ENCODE measurements at regions not wholly inside any gene's neighbourhood (a gene's known extent, or its start where the extent isn't known, plus 50 kb on each side); places are given as distances from the start of the nearest gene placed in this dataset.

- peaks cover 9% of the 10 kb centered on the region for H3K4me1 ChIP-seq (ENCODE audit: control insufficient read depth, insufficient read depth, low read length)
- no peak overlapping the region for H3K4me3 ChIP-seq (ENCODE audit: low read depth, low read length)
- no peak overlapping the region for H3K27ac ChIP-seq (ENCODE audit: low read depth, low read length)
- H3K9me3 ChIP-seq (ENCODE audit: control insufficient read depth, insufficient read depth, low read depth, low read length), result no peaks in the 10 kb centered on the region
- no peak overlapping the region for H3K9ac ChIP-seq (ENCODE audit: low read length)
- no peaks in the 10 kb centered on the region for H3K27me3 ChIP-seq (ENCODE audit: control insufficient read depth, insufficient read depth, low read length)
- H3K36me3 ChIP-seq (ENCODE audit: control insufficient read depth, insufficient read depth, low read length), result no peaks in the 10 kb centered on the region
Measured at GRCh38 chr6:154921482-154921881, 73.6 kb upstream of the TIAM2 start.

GRCh38 chr6:154923199-154923869 is 71.8 kb upstream of the TIAM2 start:
- H3K9me3 ChIP-seq (ENCODE audit: control insufficient read depth, insufficient read depth, low read depth, low read length), result no peaks in the 10 kb centered on the region
- H3K4me1 ChIP-seq (ENCODE audit: control insufficient read depth, insufficient read depth, low read length), result peaks cover 9% of the 10 kb centered on the region
- H3K27me3 ChIP-seq (ENCODE audit: control insufficient read depth, insufficient read depth, low read length), result no peaks in the 10 kb centered on the region
- no peak overlapping the region for H3K9ac ChIP-seq (ENCODE audit: low read length)
- no peak overlapping the region for H3K4me3 ChIP-seq (ENCODE audit: low read depth, low read length)
- H3K36me3 ChIP-seq (ENCODE audit: control insufficient read depth, insufficient read depth, low read length), result no peaks in the 10 kb centered on the region
- H3K27ac ChIP-seq (ENCODE audit: low read depth, low read length), result no peak overlapping the region

DNA sequence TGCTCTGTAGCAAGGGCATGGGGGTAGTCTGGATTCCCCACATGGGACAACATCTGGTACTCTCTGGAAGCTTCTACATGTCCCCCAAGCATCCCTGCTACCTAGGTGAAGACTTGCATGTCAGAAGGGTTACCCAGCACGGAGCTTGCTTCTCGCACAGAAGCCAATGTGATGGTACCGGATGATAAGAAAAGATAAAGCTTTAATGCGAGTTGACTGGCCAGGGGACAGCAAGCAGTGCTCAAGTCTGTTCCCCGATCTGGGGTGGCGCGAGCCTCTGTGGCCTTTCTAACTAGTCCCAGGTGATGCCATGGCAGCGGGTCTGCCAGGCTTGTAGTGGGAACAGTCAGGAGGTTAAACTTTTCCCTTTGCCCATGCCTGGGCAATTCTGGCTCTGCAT is 70.0 kb upstream of the TIAM2 start:
- H3K27ac ChIP-seq (ENCODE audit: low read depth, low read length), result no peak overlapping the region
- H3K4me3 ChIP-seq (ENCODE audit: low read depth, low read length), result no peak overlapping the region
- no peaks in the 10 kb centered on the region for H3K27me3 ChIP-seq (ENCODE audit: control insufficient read depth, insufficient read depth, low read length)
- no peak overlapping the region for H3K9ac ChIP-seq (ENCODE audit: low read length)
- peaks cover 9% of the 10 kb centered on the region for H3K4me1 ChIP-seq (ENCODE audit: control insufficient read depth, insufficient read depth, low read length)
- no peaks in the 10 kb centered on the region for H3K36me3 ChIP-seq (ENCODE audit: control insufficient read depth, insufficient read depth, low read length)
- no peaks in the 10 kb centered on the region for H3K9me3 ChIP-seq (ENCODE audit: control insufficient read depth, insufficient read depth, low read depth, low read length)

DNA sequence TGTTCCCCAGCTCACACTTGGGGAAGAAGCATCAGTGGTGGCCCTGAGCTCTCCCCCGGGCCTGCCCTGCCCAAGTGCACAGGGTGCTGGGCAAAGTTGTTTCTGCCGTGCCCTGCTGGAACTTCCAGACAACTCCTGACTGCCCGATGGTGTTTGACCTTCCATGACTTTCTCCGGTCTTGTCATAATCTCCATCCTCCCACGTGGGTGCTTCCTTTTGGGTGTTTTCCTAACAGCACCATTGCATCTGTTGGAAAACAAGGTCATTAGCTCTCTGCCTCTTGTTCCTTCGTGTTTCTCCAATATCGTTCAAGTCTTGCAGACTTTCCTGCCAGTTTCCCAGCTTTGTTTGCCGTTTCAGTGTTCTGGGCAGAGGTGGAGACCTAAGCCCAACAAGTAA is 68.7 kb upstream of the TIAM2 start:
- Histone ChIP-seq H3K9me3 (ENCODE audit: control insufficient read depth, insufficient read depth, low read depth, low read length) (no peaks in the 10 kb centered on the region), H3K4me3 (ENCODE audit: low read depth, low read length) (no peak overlapping the region), H3K27ac (ENCODE audit: low read depth, low read length) (no peak overlapping the region), H3K36me3 (ENCODE audit: control insufficient read depth, insufficient read depth, low read length) (no peaks in the 10 kb centered on the region), H3K27me3 (ENCODE audit: control insufficient read depth, insufficient read depth, low read length) (no peaks in the 10 kb centered on the region), H3K4me1 (ENCODE audit: control insufficient read depth, insufficient read depth, low read length) (peaks cover 20% of the 10 kb centered on the region), H3K9ac (ENCODE audit: low read length) (no peak overlapping the region)

GRCh38 chr6:154928325-154928922 is 66.7 kb upstream of the TIAM2 start:
- no peak overlapping the region for H3K9ac ChIP-seq (ENCODE audit: low read length)
- no peak overlapping the region for H3K4me3 ChIP-seq (ENCODE audit: low read depth, low read length)
- H3K27me3 ChIP-seq (ENCODE audit: control insufficient read depth, insufficient read depth, low read length), result no peaks in the 10 kb centered on the region
- H3K36me3 ChIP-seq (ENCODE audit: control insufficient read depth, insufficient read depth, low read length), result no peaks in the 10 kb centered on the region
- H3K9me3 ChIP-seq (ENCODE audit: control insufficient read depth, insufficient read depth, low read depth, low read length), result no peaks in the 10 kb centered on the region
- peaks cover 37% of the 10 kb centered on the region for H3K4me1 ChIP-seq (ENCODE audit: control insufficient read depth, insufficient read depth, low read length)
- no peak overlapping the region for H3K27ac ChIP-seq (ENCODE audit: low read depth, low read length)

GRCh38 chr6:154930451-154930851 is 64.7 kb upstream of the TIAM2 start:
- no peaks in the 10 kb centered on the region for H3K36me3 ChIP-seq (ENCODE audit: control insufficient read depth, insufficient read depth, low read length)
- H3K9me3 ChIP-seq (ENCODE audit: control insufficient read depth, insufficient read depth, low read depth, low read length), result no peaks in the 10 kb centered on the region
- peaks cover 36% of the 10 kb centered on the region for H3K4me1 ChIP-seq (ENCODE audit: control insufficient read depth, insufficient read depth, low read length)
- no peak overlapping the region for H3K27ac ChIP-seq (ENCODE audit: low read depth, low read length)
- H3K9ac ChIP-seq (ENCODE audit: low read length), result no peak overlapping the region
- no peaks in the 10 kb centered on the region for H3K27me3 ChIP-seq (ENCODE audit: control insufficient read depth, insufficient read depth, low read length)
- H3K4me3 ChIP-seq (ENCODE audit: low read depth, low read length), result no peak overlapping the region

DNA sequence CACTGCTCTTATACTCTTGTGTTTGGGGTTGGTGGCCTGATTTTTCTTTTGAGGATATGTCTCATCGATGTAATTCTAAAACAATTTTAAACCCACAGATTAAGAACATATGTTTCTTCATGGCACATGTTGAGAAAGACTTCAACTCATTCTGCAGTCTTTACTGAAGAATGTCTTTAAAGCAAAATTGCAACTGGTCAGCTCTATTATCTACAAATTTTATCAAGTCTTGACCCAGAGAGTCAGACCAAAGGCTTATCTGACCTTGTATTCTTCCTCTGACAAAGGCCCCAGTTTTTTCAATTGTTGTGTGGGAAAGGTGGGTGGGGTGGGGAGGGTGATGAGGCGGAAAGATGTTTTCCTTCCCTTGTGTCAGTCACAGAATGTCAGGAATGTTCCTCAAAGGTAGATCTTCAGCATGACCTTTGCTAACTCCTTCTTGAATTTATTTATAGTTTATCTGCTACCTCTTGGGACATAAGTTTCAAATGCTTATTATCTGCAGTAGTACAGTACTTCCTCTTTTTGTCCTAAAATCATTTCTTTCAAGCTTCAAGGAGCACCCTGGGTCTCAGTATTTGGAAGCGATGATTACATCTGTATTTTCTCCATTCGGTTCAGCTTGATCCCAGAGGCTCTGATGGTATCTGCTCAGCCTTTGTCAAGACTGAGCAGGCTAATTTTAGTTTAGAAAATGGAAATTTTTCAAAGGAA is 63.2 kb upstream of the TIAM2 start:
- no peaks in the 10 kb centered on the region for H3K27me3 ChIP-seq (ENCODE audit: control insufficient read depth, insufficient read depth, low read length)
- peak overlapping the region; percentile 52 for H3K9ac ChIP-seq (ENCODE audit: low read length)
- H3K36me3 ChIP-seq (ENCODE audit: control insufficient read depth, insufficient read depth, low read length), result no peaks in the 10 kb centered on the region
- H3K9me3 ChIP-seq (ENCODE audit: control insufficient read depth, insufficient read depth, low read depth, low read length), result no peaks in the 10 kb centered on the region
- peak overlapping the region; percentile 80; the same call in 1 of the 2 replicates for H3K27ac ChIP-seq (ENCODE audit: low read depth, low read length)
- peak overlapping the region; percentile 2; the same call in 1 of the 2 replicates for H3K4me3 ChIP-seq (ENCODE audit: low read depth, low read length)
- H3K4me1 ChIP-seq (ENCODE audit: control insufficient read depth, insufficient read depth, low read length), result peaks cover 36% of the 10 kb centered on the region

DNA sequence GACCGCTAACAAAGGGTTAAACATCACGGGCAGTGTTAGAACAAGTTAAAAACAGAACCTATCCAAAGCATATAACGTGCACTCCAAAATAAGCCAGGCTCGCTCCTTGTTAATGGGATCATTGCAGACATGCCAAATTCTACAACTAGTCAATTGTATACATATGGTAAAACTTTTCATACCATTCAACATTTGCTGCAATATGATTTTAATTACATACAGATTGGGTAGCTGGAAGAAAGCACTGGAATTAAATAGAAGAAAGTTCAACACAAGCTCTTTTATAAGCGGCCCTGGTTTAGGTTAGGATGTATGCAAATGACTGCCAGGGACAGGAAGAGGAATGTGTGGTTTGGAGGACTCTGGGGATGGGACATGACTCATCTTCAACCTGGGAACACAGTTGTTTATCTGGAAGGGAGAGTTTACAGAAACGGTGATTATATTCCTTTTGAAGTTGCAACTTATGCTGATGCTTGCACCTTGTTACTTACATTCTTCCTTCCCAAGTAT is 62.5 kb upstream of the TIAM2 start:
- H3K9ac ChIP-seq (ENCODE audit: low read length), result peak overlapping the region; percentile 52

DNA sequence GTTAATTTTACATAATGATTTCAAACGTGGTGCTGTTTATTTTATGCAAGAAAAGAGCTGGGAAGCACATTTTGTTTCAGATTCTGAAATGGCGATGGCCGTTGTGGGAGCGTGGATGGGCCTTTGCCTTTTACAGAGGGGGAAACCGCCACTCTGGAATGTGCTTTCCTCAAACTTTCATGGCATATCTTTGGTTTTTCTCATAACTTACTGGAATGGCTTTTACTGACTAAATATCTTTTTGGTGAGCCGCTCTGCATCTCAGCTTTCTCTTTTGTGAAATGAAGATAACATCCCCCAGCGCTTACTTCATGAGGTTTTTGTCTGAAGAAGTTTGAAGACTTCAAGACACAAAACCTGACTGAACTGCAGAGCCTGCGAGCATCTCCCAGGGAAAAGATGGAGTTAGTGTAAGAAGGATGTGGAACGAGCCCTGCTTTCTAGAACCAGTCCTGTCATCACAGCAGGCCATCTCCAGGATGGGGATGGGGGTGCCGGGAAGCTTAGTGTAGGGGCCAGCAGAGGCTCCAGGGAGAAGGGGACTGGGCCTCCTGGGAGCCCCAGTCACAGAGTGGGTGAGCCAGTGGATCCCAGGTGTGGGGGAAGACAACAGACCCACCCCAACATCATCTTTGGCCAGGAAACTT is 61.8 kb upstream of the TIAM2 start:
- H3K4me3 ChIP-seq (ENCODE audit: low read depth, low read length), result peak overlapping the region; percentile 6; the same call in 1 of the 2 replicates
- no peaks in the 10 kb centered on the region for H3K36me3 ChIP-seq (ENCODE audit: control insufficient read depth, insufficient read depth, low read length)
- H3K9me3 ChIP-seq (ENCODE audit: control insufficient read depth, insufficient read depth, low read depth, low read length), result no peaks in the 10 kb centered on the region
- no peaks in the 10 kb centered on the region for H3K27me3 ChIP-seq (ENCODE audit: control insufficient read depth, insufficient read depth, low read length)
- H3K4me1 ChIP-seq (ENCODE audit: control insufficient read depth, insufficient read depth, low read length), result peaks cover 40% of the 10 kb centered on the region
- peak overlapping the region; percentile 80; the same call in 1 of the 2 replicates for H3K27ac ChIP-seq (ENCODE audit: low read depth, low read length)
- peak overlapping the region; percentile 19 for H3K9ac ChIP-seq (ENCODE audit: low read length)

More for the DNA sequence above, 62.5 kb upstream of the TIAM2 start:
- Histone ChIP-seq H3K4me1 (ENCODE audit: control insufficient read depth, insufficient read depth, low read length) (peaks cover 36% of the 10 kb centered on the region), H3K36me3 (ENCODE audit: control insufficient read depth, insufficient read depth, low read length) (no peaks in the 10 kb centered on the region), H3K27ac (ENCODE audit: low read depth, low read length) (peak overlapping the region; percentile 80; the same call in 1 of the 2 replicates), H3K27me3 (ENCODE audit: control insufficient read depth, insufficient read depth, low read length) (no peaks in the 10 kb centered on the region), H3K4me3 (ENCODE audit: low read depth, low read length) (peak overlapping the region; percentile 6; the same call in 1 of the 2 replicates), H3K9me3 (ENCODE audit: control insufficient read depth, insufficient read depth, low read depth, low read length) (no peaks in the 10 kb centered on the region)

DNA sequence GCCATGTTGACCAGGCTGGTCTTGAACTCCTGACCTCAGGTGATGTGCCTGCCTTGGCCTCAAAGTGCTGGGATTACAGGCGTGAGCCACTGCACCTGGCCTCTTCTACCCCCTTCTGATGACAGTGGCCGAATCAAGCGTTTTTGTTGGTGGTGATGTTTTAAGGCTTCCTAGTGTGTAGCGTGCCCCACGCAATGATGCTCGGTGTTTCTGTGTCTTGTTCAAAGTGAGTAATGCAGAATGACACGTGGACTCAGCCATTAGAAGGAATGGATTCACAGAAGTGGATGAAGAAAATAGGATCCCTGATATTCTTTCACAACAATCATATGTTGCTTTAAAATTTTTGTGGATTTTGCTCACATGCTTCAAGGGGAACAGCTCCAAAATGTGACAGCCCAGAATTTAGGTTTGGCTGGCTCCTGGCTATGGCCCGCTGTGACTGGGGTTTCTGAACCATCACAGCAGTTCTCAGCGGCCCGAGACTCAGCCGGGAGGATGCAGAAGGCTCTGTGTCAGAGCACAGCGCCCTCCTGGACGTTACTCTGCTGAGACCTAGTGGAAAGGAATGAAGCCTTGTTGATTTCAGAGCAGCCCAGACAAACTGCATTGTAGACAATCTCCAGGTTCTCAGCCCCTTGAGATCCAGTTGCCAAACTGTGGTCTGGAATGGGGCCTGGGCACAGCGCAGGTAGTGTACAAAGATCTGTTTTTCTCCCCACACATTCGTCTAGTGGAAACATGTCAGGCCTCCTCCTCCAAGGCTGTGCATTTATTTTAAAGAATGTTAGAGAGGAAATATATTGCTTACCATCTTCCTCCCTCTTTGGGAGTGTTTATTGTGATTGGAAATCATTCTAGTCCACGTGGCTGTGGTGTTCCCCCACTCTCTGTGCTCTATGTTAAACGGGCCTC is 57.6 kb upstream of the TIAM2 start:
- H3K27ac ChIP-seq (ENCODE audit: low read depth, low read length), result no peak overlapping the region
- H3K9me3 ChIP-seq (ENCODE audit: control insufficient read depth, insufficient read depth, low read depth, low read length), result no peaks in the 10 kb centered on the region

More for the DNA sequence above, 57.6 kb upstream of the TIAM2 start:
- Histone ChIP-seq H3K4me3 (ENCODE audit: low read depth, low read length) (no peak overlapping the region), H3K36me3 (ENCODE audit: control insufficient read depth, insufficient read depth, low read length) (no peaks in the 10 kb centered on the region), H3K4me1 (ENCODE audit: control insufficient read depth, insufficient read depth, low read length) (peaks cover 16% of the 10 kb centered on the region), H3K27me3 (ENCODE audit: control insufficient read depth, insufficient read depth, low read length) (no peaks in the 10 kb centered on the region), H3K9ac (ENCODE audit: low read length) (no peak overlapping the region)

All from HUES6 (cell line).